Right lobe of liver (tissue), 4 donors: ENCODE measurements at regions not wholly inside any gene's neighbourhood (a gene's known extent, or its start where the extent isn't known, plus 50 kb on each side); places are given as distances from the start of the nearest gene placed in this dataset.

Experiments used
- CTCF ChIP-seq, 4 donors: fragments of 200-600 bp in 3 of 4; fragments of 450-650 bp in 1 of 4; IDR thresholded peaks; one replicate each; pipeline versions ENCODE4 v1.5.1 to v1.8.0; 2016 to 2022; ENCODE audit warnings: antibody characterized with exemption in 4 of 4, mild to moderate bottlenecking in 2 of 4
- POLR2A ChIP-seq: fragments of 450-650 bp; IDR thresholded peaks from one replicate; pipeline ENCODE4 v1.6.1; 2017; ENCODE audit warnings: antibody characterized with exemption, mild to moderate bottlenecking
- donor health status: DM: no; HTN: no; CAD: no.
- donor health status: DM: no; HTN: no; CAD: no.
- donor health status: DM: no; HTN: yes; CAD: no.

DNA sequence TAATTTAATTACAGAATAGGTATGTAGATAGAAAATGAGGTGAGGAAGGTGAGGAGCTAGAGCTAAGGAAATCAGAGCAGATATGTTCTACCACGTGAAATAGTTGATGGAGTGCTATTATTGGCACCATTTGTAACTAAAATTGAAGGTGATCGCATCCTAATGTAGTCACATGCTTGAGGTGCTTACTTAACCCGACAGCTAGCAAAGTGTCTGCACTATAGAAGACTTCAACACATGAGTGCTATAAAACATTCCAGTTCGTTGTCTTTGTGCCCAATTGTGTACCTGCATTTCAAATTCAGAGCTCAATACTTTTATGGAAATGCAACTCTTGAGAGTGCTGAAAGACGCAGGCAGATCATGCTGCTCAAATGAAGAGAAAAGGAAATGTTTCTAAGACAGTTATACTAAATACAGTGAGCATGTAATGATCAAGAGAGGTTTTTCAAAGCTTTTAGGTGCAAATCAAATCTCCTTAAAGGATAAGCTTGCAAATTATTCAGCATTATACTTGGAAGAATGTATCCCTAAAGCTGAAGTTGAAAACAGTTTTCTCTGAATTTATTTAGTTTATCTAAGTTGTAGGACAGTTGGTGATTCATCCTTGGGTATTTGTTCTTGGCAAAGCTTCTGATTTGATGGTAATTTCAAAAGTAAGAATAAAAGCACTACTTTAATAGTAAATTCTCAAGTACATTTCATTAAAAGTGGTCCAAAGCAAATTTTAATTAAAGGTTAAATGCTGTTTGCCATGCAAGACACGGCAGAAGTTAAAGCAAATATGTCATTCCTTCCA lies 223.9 kb upstream of the EPHA5 start:
- TF ChIP-seq POLR2A = no peak
- TF ChIP-seq CTCF (IDR thresholded peaks at IDR 0.05) = no peak
